ENCODE measurements at regions not wholly inside any gene's neighbourhood (a gene's known extent, or its start where the extent isn't known, plus 50 kb on each side); places are given as distances from the start of the nearest gene placed in this dataset.

DNA sequence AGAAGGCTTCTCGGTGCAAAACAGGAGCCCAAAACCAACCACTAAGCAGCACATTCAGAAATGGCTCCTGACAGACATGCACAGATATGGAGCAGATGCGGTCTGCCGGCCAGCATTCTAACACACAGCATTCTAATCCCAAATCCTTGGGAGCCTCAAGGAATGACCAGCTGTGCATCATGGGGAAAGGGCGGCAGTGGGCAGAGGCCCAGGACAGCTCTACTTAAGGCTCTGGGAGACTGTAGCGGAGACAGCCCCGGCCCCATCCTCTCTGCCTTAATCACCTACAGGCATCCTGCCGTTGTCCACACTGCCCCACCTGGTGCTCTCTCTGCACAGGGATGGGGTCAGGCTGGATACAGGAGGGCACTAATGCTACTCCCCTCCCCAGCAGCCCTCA, 1016.0 kb downstream of the UQCRFS1 start:
- Histone ChIP-seq H3K9me3 (peaks cover 0 to 11% (median 0%) of the 10 kb centered on the region in 11 donors), H3K27me3 (peaks cover 0 to 13% (median 0%) of the 10 kb centered on the region in 7 donors), H3K4me1 (no peaks in the 10 kb centered on the region), H3K4me3 (no peak overlapping the region), H3K36me3 (no peaks in the 10 kb centered on the region), H3K27ac (no peak overlapping the region)
- intact Hi-C loops (cut with DNase I): no loop called here
- 62 to 68% methylated on average over 7 of the region's 7 CpGs for WGBS, 2 donors
- ATAC-seq: no peak
- DNase-seq: no peak
- TF ChIP-seq, protein P1, sequence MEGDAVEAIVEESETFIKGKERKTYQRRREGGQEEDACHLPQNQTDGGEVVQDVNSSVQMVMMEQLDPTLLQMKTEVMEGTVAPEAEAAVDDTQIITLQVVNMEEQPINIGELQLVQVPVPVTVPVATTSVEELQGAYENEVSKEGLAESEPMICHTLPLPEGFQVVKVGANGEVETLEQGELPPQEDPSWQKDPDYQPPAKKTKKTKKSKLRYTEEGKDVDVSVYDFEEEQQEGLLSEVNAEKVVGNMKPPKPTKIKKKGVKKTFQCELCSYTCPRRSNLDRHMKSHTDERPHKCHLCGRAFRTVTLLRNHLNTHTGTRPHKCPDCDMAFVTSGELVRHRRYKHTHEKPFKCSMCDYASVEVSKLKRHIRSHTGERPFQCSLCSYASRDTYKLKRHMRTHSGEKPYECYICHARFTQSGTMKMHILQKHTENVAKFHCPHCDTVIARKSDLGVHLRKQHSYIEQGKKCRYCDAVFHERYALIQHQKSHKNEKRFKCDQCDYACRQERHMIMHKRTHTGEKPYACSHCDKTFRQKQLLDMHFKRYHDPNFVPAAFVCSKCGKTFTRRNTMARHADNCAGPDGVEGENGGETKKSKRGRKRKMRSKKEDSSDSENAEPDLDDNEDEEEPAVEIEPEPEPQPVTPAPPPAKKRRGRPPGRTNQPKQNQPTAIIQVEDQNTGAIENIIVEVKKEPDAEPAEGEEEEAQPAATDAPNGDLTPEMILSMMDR (IDR thresholded peaks at IDR 0.05): no peak

DNA sequence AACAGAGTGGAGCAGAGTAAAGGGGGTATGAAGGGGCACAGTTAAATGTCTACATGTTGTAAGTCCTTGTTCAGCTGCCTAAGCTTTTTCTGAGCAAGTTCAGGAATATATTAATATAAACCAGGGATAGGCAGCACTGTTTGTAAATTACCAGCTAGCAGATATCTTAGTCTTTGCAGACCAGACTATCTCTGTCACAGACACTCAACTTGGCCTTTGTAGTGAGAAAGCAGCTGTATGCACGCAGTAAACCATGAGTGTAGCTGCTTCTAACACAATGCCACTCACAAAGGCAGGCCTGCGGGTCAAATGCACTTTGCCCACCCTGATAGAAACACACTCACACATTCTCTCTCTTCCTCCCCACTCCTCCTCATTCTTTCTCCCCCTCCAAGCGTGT, 1016.9 kb downstream of the UQCRFS1 start:
- no peak overlapping the region for H3K4me3 ChIP-seq
- TF ChIP-seq, protein P1 (IDR thresholded peaks at IDR 0.05): no peak
- DNase-seq (no peak), ATAC-seq (no peak)
- H3K4me1 ChIP-seq: no peaks in the 10 kb centered on the region
- H3K27me3 ChIP-seq: peaks cover 0 to 13% (median 0%) of the 10 kb centered on the region in 7 donors
- H3K27ac ChIP-seq: no peak overlapping the region
- no peaks in the 10 kb centered on the region for H3K36me3 ChIP-seq
- intact Hi-C loops (cut with DNase I): no loop called here
- 50 to 58% methylated on average over 3 of the region's 3 CpGs for WGBS, 2 donors
- H3K9me3 ChIP-seq: peaks cover 0 to 3% (median 0%) of the 10 kb centered on the region in 11 donors

DNA sequence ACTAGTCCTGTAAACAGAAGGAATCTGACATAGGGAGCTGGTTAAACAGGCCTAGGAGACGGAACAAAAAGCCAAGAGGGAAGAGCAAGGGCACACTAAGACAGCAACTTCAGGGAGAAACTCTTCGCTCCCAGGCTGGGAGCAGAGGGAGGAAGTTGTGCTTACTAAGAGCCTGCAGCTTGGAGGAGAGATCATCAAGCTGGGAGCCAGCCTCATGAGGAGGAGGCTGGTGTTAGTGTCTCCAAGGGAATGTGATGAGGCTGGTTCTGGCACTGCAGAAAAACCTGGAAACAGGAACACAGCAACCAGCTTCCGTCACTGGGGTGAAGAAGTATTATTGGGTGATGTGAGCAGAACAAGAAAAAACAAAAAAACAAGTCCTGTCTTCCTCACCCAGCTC, 1027.3 kb downstream of the UQCRFS1 start:
- WGBS, 2 donors: 68 to 69% methylated on average over 3 of the region's 3 CpGs
- ATAC-seq: no peak
- no peak overlapping the region for H3K27ac ChIP-seq
- no peak overlapping the region for H3K4me3 ChIP-seq
- H3K4me1 ChIP-seq: no peaks in the 10 kb centered on the region
- intact Hi-C loops (cut with DNase I): no loop called here
- H3K27me3 ChIP-seq: no peaks in the 10 kb centered on the region
- H3K9me3 ChIP-seq: peaks cover 0 to under 1% (median 0%) of the 10 kb centered on the region in 11 donors
- H3K36me3 ChIP-seq: no peaks in the 10 kb centered on the region
- no peak for DNase-seq
- TF ChIP-seq, protein P1 (IDR thresholded peaks at IDR 0.05): no peak

DNA sequence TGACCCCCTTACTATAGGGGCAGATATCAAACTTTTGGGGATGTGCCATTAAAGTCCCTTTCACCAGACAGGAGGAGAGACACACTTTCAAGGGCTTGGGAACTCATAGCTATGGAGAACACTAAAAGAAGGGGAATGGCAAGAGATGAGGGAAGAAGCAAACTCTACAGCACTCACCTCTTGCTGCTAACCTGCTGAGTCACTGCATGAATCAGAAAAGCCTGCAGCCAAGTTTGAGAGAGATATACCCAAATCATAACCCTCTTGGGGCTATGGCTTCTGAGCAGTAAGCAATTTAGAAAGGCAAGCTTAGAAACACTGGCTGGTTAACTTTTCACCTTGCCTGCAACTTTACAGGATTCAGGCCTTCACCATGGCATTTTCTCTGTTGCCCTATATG, 1028.0 kb downstream of the UQCRFS1 start:
- Histone ChIP-seq H3K4me3 (no peak overlapping the region), H3K4me1 (no peaks in the 10 kb centered on the region), H3K9me3 (no peaks in the 10 kb centered on the region), H3K36me3 (no peaks in the 10 kb centered on the region), H3K27me3 (no peaks in the 10 kb centered on the region), H3K27ac (no peak overlapping the region)
- ATAC-seq (no peak), DNase-seq (no peak)
- intact Hi-C loops (cut with DNase I): no loop called here
- TF ChIP-seq, protein P1 (IDR thresholded peaks at IDR 0.05): no peak

DNA sequence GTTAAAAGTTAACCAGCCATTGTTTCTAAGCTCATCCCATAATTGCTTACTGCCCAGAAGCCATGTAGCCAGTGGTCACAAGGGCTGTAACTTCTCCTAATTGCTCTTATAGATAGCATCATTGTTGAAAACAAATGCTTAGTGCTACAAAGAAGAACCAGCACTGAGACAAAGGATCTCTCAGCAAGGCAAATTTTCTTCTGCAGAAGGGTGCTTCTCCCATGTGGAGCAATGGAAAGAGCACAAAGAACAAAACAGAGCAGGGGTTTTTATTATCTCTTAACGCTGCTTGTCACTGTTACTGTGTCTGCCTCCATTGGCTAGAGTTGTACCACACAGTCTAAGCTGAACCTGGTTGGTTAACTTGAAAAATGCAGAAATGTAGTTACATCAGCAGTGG, 1036.8 kb downstream of the UQCRFS1 start:
- ATAC-seq (no peak), DNase-seq (no peak)
- TF ChIP-seq, protein P1 (IDR thresholded peaks at IDR 0.05): no peak
- H3K27ac ChIP-seq: no peak overlapping the region
- 2 to 74% methylated on average over 1 of the region's 1 CpG for WGBS, 2 donors
- intact Hi-C loops (cut with DNase I): no loop called here
- H3K4me1 ChIP-seq: no peaks in the 10 kb centered on the region
- H3K9me3 ChIP-seq: peaks cover 0 to 42% (median 10%) of the 10 kb centered on the region in 11 donors
- no peaks in the 10 kb centered on the region for H3K36me3 ChIP-seq
- H3K4me3 ChIP-seq: no peak overlapping the region
- H3K27me3 ChIP-seq: no peaks in the 10 kb centered on the region

All from heart right ventricle (tissue), 16 donors.